HL-60 (cell line): ENCODE measurements at regions not wholly inside any gene's neighbourhood (a gene's known extent, or its start where the extent isn't known, plus 50 kb on each side); places are given as distances from the start of the nearest gene placed in this dataset.

ENCODE experiments used
- CTCF ChIP-seq: IDR thresholded peaks from one replicate; pipeline ENCODE4 v1.5.1; 2011; ENCODE audit warnings: low read length, control low read depth, inconsistent platforms; ENCODE audit not compliant: insufficient read depth
- POLR2AphosphoS5 ChIP-seq: IDR thresholded peaks from 2 replicates; pipeline ENCODE4 v1.6.1; 2012; ENCODE audit warnings: low read depth

DNA sequence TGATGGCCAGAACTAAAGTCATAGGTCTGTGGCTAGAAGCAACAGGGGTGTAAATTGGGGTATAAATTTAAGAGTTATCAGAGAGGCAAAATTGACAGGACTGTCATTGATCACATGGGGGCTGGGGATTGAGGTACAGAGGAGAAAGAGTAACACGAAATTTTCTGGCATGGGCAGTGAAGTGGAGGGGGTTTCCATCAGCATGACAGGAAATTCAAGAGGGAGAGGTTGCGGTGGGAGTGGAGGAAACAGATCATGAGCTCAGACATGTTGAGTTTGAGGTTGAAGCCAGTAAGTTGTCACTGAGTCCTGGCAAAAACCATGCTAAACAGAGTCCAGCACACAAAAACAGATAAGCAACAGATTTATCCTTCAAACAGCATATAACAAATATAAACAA is 192.1 kb upstream of the TSC22D1 start:
- TF ChIP-seq POLR2AphosphoS5 (no peak), CTCF (no peak)
